ENCODE measurements at regions not wholly inside any gene's neighbourhood (a gene's known extent, or its start where the extent isn't known, plus 50 kb on each side); places are given as distances from the start of the nearest gene placed in this dataset.

DNA sequence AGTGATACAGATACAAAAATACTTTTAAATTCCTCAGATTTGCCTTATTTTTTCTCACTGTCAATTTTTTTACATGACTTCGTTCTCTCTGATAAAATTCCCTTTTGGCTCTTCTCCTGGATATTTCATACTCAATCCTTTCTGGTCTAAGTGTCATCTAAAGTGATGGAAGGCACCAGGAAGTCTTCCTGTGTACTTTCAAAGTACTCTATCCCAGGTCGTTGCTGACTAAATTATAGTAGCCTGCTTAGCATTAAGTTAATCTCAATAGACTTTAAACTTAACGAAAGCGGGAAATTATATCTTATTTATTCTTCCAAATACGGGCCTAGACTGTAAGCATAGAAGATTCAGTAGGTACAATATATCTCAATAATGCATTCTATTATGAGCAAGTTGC lies 67.8 kb downstream of the CASP12 start:
- no peak for DNase-seq (ENCODE audit: low read depth)

DNA sequence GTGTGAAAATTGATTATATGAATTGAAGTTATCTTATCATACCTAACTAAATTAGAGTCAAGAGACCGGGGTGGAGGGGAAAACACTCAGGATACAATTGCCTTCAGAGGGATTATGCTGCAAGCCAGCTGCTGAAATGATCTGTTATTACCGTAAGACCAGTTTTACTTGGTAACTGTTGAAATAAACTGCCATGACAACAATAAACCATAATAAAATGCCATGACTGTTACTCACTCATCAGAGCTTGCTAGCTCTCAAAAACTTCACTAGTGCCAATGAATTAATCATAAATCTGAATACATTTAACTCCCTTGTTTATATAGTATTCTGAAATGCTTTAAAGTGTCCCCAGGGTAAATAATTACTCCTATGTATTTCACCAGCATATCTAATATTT lies 68.2 kb downstream of the CASP12 start:
- DNase-seq (ENCODE audit: low read depth) = no peak

DNA sequence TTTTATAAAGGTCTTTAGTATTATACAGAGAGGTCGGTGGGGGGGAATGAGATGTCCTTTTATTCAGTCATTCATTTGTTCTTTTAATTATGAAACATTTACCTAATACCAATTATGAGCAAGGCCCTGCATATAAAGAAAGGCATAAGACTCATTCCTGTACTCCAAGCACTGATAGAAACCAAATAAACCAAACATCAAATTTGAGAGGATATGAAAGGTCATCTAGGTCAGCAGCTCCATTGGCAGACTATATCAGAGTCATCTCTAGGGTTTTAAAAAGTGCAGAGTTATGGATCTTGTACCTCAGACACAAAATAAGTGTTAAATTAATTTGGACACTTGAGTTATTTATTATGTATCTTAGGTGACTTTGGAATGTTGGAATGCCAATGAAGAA lies 71.5 kb downstream of the CASP12 start:
- DNase-seq (ENCODE audit: low read depth) = no peak

DNA sequence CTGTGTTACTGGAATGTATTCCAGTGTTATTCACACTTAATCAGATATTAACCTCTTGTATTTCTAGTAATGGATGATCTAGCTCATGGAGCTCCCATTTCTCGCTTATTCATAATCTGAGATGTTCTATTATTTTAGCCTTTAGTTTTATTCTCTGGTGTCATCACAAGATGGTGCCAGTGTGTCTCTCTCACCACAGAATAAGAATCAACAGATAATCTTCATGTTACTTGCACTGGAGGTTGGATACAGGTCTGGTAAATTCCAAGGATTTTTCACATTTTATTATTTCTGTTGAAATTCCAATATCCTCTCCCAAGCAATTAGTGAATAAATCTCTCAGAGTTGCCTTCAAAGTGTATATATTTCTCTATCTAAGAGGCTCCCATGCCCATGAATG lies 74.6 kb downstream of the CASP12 start:
- DNase-seq (ENCODE audit: low read depth) = no peak

DNA sequence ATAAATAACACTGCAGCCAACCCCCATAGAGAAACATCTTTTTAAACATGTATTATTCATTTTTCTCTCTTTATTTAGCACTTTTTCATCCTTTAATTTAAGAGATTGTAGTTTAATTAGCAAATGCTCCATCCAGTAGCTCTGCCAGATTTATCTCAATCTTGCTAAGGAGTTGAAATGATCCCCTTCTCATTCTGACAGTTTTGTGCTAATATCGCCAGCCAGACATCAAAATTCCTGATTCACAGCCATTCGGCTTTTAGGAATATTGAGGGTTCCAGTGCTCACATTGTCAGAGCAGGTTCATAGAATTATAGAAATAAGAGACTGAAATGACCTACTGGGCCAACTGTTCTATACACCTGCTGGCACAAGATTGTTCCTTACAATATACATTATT lies 77.8 kb downstream of the CASP12 start:
- no peak for DNase-seq (ENCODE audit: low read depth)

DNA sequence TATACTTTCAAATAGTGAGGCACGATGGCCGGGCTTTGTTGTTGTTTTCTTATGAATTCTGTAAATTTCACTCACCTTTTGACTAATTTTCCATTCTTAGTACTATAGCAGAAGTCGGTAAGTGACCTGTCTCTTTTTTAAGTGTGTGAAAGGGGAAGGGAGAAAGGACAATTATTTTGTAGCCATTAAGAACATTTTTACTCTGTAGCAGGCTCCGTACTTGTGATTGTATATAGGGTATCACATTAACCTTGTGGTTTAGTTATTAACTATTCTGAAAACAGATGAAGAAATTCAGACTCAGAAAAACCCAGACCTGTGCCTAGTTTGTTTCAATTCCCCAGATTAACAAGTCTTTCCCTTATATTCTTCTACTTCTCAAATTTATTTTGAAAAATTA lies 78.7 kb downstream of the CASP12 start:
- DNase-seq (ENCODE audit: low read depth) = no peak

DNA sequence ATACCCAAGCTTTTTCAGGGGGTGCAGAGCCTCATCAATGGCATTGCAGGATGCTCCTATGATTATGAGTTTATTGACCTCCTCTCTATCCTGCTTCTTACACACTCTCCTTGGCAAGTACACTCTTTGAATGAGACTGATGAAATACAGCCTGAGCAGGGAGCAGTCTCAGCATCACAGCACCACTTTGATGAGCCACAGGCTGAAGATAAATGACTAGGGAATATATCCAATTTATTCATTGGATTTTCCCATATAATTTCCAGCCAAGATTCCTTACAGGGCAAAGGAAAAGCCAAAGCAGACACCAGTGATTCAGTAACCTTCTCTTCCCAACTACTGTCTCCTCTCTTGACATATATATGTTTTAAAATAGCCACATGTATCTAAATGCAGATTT lies 79.2 kb downstream of the CASP12 start:
- DNase-seq (ENCODE audit: low read depth) = no peak

DNA sequence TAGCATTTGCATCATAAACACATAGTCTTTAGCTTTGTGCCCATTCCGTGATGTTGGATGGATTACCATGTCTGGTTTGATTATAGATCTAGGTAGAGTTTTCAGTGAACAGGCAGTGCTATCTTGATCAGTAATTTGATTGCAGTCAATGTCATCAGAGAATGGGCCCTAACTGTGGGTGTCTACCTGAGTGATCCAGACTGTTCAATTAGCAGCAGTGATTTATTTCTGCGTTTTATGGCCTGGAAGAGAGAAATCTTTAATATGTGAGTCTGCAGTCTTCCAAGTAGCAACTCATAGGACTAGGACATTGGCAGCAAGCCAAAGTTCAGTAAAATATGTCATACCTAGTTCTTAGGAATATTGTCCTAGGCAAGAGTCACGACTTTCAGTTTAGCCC lies 80.3 kb downstream of the CASP12 start:
- DNase-seq (ENCODE audit: low read depth) = no peak

DNA sequence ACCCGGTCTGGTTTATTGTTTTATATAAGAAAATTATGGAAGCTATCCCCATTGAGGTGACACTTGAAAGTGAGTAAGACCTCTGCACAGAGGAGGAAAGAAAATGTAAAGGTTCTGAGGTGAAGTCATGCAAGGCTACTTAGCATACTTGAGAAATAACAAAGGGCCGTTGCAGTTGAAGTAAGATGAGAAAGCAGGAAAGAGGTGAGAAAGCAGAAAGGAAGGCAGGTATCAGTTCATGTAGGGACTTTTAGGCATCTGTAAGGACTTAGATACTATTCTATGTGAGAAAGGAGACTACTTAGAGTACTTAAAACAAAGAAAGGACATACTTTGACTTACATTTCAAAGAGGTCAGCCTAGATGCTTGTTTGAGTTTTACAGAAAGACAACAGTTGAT lies 84.7 kb downstream of the CASP12 start:
- no peak for DNase-seq (ENCODE audit: low read depth)

DNA sequence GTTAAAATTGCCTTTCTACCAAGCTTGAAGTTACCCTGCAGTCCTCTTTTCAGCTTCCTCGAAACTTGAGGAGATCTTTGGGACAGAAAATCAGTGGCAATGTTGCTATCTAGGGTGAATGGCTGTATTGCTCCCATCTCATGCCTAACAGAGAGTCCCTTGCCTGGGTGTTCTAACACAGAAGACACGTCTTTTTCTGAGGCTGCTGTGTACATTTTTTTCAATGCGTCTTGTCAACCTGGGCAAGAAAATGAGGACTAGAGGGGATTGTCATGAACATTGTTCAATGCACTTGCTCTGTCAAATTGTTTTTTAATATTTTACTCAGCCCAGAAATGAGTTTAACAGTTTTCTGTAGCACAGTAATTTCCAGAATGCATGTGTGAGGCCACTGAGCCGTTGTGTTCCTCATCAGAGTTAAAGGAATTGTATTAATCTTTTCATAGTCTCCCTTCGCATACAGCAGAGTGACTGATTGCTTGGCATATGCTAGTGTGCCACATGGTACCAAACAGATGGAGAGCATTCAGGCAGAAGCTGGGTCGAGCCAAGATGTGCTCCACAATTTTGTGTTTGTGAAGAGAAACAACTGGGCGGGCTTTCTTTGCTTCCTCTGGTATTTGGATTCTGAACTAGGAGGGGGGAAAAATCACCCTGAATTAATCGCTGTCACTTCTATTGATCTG lies 86.0 kb downstream of the CASP12 start:
- DNase-seq (ENCODE audit: low read depth) = no peak

DNA sequence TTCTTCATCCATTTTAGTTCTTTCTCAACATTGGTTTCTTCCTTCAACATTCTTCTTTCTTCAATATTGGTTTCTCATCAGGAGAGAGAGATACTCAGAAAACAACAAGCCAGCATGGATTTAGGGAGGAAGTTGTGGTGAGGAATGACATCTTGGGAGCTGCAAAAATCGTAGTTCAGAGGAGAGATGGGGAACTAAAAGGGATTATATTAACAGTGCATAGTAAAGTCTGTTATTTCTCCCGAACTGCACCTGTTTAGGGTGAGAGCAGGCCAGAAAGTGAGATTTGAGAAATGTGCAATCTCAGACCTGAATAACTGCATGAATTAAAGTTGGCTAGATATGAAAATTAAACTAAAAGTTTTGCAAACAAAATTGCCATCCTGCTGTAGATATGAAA lies 94.5 kb downstream of the CASP12 start:
- no peak for DNase-seq (ENCODE audit: low read depth)

DNA sequence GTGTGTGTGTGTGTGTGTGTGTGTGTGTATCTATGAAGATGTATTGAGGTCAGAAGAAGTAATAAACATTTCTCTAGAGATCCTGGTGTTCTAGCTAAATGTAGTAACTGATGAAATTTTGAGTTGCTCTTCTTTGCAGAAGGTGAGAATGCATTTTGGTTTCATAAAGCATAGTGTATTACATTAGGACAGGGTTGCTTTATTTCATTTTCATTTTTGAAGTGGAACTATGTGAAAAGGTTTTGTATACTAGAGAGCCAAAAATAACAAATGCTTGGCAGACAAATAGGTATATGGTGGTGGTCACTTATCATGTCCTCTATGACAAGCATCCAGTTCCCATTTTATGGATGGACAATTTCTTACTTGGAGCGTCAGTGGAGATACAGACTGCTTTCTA lies 99.0 kb downstream of the CASP12 start:
- no peak for DNase-seq (ENCODE audit: low read depth)

DNA sequence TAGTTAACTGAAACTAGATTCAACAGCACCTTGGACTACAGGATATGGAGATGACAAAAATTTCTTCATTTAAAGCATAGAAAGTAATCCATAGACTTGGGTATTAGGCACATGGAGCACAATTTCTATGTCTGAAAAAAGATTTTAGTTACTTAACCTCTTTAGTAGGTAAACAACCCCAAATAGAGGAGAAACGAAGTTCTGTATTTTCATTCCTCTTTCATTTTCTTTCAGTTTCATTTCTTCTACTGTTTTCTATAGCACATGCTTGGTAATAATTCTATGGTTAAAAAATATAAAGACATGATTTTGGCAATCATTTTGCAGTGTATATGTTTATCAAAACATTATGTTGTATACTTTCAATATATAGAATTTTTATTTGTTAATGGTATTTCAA lies 99.5 kb downstream of the CASP12 start:
- no peak for DNase-seq (ENCODE audit: low read depth)

DNA sequence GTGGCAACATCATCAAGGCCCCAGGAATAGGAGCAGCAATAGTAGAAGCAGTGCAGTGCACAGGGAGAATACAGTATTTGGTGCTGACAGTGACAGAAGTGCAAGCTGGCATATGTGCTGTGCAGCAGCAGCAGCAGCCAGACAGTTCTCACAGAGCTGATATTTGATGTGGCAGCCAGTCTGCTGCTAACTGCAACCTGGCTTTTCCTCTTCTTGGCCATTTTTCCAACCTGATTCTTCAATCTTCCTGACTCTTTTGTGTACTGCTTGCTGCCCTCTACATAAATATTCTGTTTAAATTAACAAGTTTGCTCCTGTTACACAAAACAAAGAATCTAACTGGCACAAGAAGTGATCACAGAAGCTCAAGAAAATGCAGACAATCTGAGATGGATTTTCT lies 102.0 kb downstream of the CASP12 start:
- DNase-seq (ENCODE audit: low read depth) = no peak

DNA sequence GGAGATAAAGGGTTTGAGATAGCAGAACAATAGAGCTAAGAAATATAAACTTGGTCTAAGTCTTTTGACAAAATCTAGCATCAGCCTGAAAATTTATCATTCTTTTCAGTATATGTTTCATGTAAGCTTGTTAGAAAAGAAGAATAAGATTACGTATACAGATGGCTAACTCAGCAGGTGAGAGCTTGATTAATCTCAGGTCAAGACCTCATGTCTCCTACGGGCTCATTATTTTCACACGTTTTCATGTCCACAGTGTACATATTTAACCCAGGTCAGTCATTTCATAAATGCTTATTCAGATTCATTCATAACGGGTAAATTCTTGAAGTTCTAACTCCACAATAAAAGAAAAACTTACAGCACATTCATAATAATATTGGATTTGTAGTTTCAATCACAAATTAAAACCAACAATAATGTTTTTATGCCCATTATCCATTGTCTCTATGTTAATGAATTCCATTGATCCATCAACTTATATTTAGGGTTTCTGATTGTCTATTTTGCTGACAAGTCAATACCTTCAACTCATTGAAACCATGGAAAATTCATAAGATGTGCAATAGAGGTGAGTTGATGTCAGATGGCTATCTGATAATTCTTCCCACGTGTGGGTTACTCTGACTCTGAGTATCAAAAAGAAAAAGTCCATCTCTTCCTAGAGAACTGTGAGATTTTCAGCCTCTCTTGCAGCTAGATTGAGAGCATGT lies 102.6 kb downstream of the CASP12 start:
- DNase-seq (ENCODE audit: low read depth) = no peak

DNA sequence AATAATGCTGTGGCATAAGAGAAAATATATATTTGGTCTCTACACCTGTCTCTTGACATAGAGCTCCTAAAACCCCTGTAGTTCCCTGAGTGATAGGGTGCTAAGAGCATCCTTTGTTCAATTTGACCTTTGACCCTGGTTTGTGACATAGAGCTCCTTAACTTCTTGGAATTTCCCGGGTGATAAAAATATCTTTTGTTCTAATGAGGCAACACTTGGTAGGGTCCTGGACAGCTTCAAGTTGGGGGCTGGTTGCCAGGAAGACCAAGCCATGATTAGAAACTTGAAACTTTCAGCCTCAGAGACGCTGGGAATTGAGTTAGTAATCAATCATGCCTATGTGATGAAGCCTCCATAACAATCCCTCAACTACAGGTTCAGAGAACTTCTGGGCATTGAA lies 105.4 kb downstream of the CASP12 start:
- no peak for DNase-seq (ENCODE audit: low read depth)

DNA sequence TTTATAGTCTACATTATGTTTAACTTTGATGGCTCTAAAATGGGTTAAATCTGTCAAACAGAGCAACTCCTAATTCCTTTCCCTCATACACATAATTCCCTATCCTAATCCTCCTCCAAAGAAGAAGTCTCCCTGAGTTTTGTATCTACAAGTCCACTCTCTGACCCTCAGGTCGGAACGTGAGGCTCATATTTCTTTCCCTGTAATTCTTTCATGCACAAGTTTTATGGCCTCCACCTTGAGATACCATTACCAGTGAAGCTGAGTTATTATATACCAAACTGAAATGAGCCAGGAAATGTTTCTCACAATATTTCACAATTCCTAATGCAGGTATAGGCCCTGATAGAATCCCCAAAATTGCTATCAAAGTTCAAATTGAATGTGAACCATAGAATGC lies 106.4 kb downstream of the CASP12 start:
- DNase-seq (ENCODE audit: low read depth) = no peak

DNA sequence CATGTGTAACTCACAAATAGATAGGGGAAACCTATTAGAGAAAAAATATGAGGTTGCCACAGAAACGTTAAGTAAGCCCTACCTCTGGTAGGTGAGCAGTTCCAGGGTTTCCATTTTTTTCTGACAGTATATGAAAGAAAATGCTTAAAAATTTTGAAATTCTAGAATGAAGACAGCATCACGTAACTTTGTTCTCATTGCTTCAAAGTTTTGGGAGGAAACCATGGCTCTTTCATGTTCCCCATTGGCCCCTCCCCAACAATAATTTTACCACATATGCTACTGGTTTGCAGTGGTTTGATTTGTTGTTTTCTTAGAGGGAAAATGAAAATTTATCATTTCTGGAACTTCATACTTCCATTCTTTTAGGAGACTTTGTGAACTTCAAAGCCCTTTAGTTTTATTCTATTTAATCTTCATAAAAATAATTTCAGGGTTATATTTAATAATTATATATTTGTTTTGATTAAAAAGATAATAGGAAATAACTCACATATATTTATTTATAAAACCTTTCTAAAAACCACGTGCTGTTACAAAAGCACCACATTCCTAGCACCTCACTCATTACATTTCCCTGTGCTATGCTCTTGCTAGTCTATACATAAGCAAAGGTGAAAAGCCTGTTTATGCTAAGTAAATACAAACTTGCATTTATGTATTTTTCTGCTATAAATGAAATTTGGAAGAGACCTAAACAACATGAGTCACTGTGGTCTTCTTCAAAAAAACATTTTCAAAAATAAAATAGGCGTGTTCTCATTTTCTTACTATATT lies 113.4 kb downstream of the CASP12 start:
- no peak for DNase-seq (ENCODE audit: low read depth)

DNA sequence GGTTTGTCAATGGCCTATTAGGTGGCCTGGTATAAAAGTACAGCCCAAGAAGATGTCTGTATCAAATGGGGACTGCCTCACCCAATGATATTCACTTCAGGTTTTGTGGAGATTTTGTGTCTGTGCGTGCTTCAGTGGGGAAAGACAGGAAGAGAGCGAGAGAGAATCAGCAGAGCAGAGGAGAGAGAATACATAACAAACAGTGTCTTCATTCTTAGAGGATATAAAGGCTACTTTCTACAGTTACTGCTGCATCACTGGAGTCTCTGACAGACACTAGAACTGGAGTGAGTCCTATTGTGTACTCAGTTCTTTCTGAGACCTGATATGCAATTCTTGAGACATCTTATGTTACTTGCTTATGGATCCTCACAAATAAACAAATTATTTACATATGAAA lies 115.0 kb downstream of the CASP12 start:
- DNase-seq (ENCODE audit: low read depth) = no peak

DNA sequence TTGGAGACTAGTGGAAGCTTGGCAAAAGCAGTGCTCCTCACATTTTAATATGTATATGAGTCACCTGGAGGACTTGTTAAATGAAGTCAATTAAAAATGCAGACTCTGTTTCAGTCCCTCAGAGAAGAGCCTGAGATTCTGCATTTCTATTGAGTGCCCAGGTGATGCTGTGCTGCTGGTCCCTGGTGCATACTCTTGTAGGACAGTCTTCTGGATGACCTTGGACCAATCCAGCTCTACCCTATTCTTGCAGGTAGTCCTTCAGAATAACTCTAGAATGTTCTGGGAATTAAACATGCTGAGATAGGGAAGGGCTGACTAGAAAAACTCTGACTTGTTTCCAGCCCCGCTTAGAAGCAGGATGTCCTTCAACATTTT lies 115.9 kb downstream of the CASP12 start:
- DNase-seq (ENCODE audit: low read depth) = no peak

DNA sequence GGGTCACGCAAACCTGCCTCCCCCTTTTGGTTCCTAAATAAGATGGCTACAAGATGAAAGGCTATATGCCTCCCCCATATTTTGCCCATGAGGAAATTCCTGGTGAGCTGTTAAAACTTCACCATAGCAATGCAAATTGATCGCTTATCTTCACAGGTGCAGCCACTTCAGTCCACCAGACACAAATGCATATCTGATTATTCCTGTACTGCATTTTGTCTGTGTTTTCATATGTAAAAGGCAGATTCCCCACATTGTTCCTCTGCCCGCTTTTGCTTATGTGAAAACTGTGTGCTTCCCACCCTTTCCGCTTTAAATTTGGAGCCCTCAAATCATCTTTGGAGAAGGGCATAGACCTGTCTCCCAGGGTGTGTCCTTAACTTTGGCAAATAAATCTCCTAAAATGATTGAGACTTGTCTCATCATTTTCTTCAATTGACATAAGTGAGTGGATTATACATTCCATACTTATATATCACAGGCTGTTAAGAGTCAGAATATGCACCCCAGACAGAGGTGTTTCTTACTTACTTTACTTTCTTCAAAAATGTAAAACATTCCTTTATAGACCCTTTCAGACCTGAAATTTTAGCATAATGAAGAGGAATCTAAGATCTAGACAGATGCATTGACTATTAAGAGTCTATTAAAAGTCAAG lies 116.4 kb downstream of the CASP12 start:
- DNase-seq (ENCODE audit: low read depth) = no peak

DNA sequence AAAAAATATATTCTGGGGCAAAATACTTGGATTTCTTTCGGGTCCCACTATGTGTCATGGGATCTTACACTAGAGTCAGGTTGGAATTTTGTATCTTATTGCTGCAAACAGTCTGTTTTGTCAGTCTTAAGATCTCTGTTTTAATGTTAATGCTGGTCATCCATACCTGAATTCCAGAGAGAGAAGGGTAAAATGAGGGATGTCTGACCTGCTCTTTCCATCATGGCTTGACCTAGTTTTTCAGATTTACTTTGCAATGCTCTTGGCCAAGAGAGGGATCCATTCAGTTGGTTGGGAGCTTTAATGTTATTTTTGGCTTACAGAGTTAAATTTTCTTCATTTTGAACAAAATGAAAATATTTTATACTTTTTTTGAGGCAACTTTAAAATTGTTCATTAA lies 117.2 kb downstream of the CASP12 start:
- no peak for DNase-seq (ENCODE audit: low read depth)

Measured in activated T-cell treated with anti-CD3 and anti-CD28 coated beads for 48 hours (primary cell).